Suprapubic skin (tissue), 4 donors: ENCODE measurements at regions not wholly inside any gene's neighbourhood (a gene's known extent, or its start where the extent isn't known, plus 50 kb on each side); places are given as distances from the start of the nearest gene placed in this dataset.

Experiments
- CTCF ChIP-seq, 2 donors: fragments of 200-600 bp in 1 of 2; fragments of 450-650 bp in 1 of 2; sonication (generic) in 1 of 2; IDR thresholded peaks; one replicate each; pipeline ENCODE4 v1.5.1; 2016 to 2019; ENCODE audit warnings: antibody characterized with exemption in 2 of 2, mild to moderate bottlenecking in 1 of 2, moderate library complexity in 1 of 2
- EP300 ChIP-seq: sonication (generic); formaldehyde crosslinking; IDR thresholded peaks from one replicate; pipeline ENCODE4 v1.6.1; 2017; ENCODE audit warnings: antibody characterized with exemption
- POLR2A ChIP-seq, 2 donors: fragments of 450-650 bp; IDR thresholded peaks; one replicate each; pipeline ENCODE4 v1.6.1; 2017; ENCODE audit warnings: antibody characterized with exemption in 2 of 2, mild to moderate bottlenecking in 2 of 2, moderate library complexity in 2 of 2
- POLR2AphosphoS5 ChIP-seq, 3 donors: sonication (generic); formaldehyde crosslinking; IDR thresholded peaks; one replicate each; pipeline ENCODE4 v1.6.1; 2017; ENCODE audit warnings: antibody characterized with exemption in 3 of 3

- no peak for TF ChIP-seq CTCF (IDR thresholded peaks at IDR 0.05)
- no peak for TF ChIP-seq EP300
- TF ChIP-seq POLR2A (IDR thresholded peaks at IDR 0.05), result no peak
- TF ChIP-seq POLR2AphosphoS5 (IDR thresholded peaks at IDR 0.05), result no peak
Measured at GRCh38 chr11:28393348-28393747, 285.2 kb downstream of the METTL15 start.
